Calu3 (cell line): ENCODE measurements at regions not wholly inside any gene's neighbourhood (a gene's known extent, or its start where the extent isn't known, plus 50 kb on each side); places are given as distances from the start of the nearest gene placed in this dataset.

Experiments
- BruUV-seq: library from RNA; stranded (reverse); fragments of 400-500 nt; replicated peaks from 2 replicates; lab custom pipeline; 2021; lab: Mats Ljungman, UMichigan
- CTCF ChIA-PET: fragments of 300-600 bp; sonication (Branson Sonifier 250); formaldehyde crosslinking; loops from one replicate; lab custom pipeline; 2022; ENCODE audit warnings: antibody characterized with exemption; lab: Charles Lee
- DNase-seq: peaks from one replicate; pipeline ENCODE4 v3.0.0; 2022
- H3K27ac Mint-ChIP-seq: one replicate; pipeline ENCODE4 v1.8.0; 2022; ENCODE audit warnings: mixed read lengths; ENCODE audit not compliant: unreplicated experiment
- H3K27me3 Mint-ChIP-seq: one replicate; pipeline ENCODE4 v1.8.0; 2022; ENCODE audit warnings: mixed read lengths; ENCODE audit not compliant: unreplicated experiment
- H3K36me3 Mint-ChIP-seq: one replicate; pipeline ENCODE4 v1.8.0; 2022; ENCODE audit warnings: mild to moderate bottlenecking, moderate library complexity, mixed read lengths; ENCODE audit not compliant: insufficient read depth, unreplicated experiment
- H3K4me1 Mint-ChIP-seq: one replicate; pipeline ENCODE4 v1.8.0; 2022; ENCODE audit warnings: mild to moderate bottlenecking, low read depth, mixed read lengths; ENCODE audit not compliant: unreplicated experiment
- H3K4me3 Mint-ChIP-seq: one replicate; pipeline ENCODE4 v1.8.0; 2022; ENCODE audit warnings: mild to moderate bottlenecking, low read depth, moderate library complexity, mixed read lengths; ENCODE audit not compliant: unreplicated experiment
- H3K9me3 Mint-ChIP-seq: one replicate; pipeline ENCODE4 v1.8.0; 2022; ENCODE audit warnings: low read depth, mixed read lengths; ENCODE audit not compliant: unreplicated experiment
- intact Hi-C: fragments of 100-400 bp; cut with micrococcal nuclease; formaldehyde crosslinking; loops from one replicate; pipeline ENCODE4 v1.10.0; 2022; ENCODE audit not compliant: unreplicated experiment
- TF ChIP-seq, protein P1 (sequence below): fragments of 200-600 bp; IDR thresholded peaks from one replicate; pipeline ENCODE4 v1.8.0; 2022; ENCODE audit warnings: antibody characterized with exemption; ENCODE audit not compliant: unreplicated experiment

- BruUV-seq, result no TSS peak
- no peaks in the 10 kb centered on the region for H3K9me3 Mint-ChIP-seq
- H3K27ac Mint-ChIP-seq, result peak overlapping the region; percentile 81
- DNase-seq, result no peak
- peaks cover 58% of the 10 kb centered on the region for H3K4me1 Mint-ChIP-seq
- peak overlapping the region; percentile 66 for H3K4me3 Mint-ChIP-seq
- TF ChIP-seq, protein P1, sequence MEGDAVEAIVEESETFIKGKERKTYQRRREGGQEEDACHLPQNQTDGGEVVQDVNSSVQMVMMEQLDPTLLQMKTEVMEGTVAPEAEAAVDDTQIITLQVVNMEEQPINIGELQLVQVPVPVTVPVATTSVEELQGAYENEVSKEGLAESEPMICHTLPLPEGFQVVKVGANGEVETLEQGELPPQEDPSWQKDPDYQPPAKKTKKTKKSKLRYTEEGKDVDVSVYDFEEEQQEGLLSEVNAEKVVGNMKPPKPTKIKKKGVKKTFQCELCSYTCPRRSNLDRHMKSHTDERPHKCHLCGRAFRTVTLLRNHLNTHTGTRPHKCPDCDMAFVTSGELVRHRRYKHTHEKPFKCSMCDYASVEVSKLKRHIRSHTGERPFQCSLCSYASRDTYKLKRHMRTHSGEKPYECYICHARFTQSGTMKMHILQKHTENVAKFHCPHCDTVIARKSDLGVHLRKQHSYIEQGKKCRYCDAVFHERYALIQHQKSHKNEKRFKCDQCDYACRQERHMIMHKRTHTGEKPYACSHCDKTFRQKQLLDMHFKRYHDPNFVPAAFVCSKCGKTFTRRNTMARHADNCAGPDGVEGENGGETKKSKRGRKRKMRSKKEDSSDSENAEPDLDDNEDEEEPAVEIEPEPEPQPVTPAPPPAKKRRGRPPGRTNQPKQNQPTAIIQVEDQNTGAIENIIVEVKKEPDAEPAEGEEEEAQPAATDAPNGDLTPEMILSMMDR, result no peak
- CTCF ChIA-PET, result no interaction called here
- peaks cover 90% of the 10 kb centered on the region for H3K36me3 Mint-ChIP-seq
- H3K27me3 Mint-ChIP-seq, result no peaks in the 10 kb centered on the region
- intact Hi-C loops, result loop anchor here (10.0 kb wide), 1 partner anchor 615 kb away; no protein-coding TSS in a partner anchor
Measured at GRCh38 chrX:45760187-45760742, 559.6 kb upstream of the DIPK2B start.

GRCh38 chrX:45758738-45759397 lies 558.2 kb upstream of the DIPK2B start:
- intact Hi-C loops, result loop anchor here (10.0 kb wide), 1 partner anchor 46 kb away; no protein-coding TSS in a partner anchor
- Mint-ChIP-seq H3K4me3 (peak overlapping the region; percentile 62), H3K4me1 (peaks cover 52% of the 10 kb centered on the region), H3K27me3 (no peaks in the 10 kb centered on the region), H3K9me3 (no peaks in the 10 kb centered on the region), H3K36me3 (peaks cover 77% of the 10 kb centered on the region), H3K27ac (peak overlapping the region; percentile 90)
- BruUV-seq, result no TSS peak
- TF ChIP-seq, protein P1, result no peak
- CTCF ChIA-PET, result interaction anchor here (1.3 kb wide), 1 partner anchor 11 kb away, joined by 3 read pairs; no protein-coding TSS in a partner anchor
- no peak for DNase-seq

DNA sequence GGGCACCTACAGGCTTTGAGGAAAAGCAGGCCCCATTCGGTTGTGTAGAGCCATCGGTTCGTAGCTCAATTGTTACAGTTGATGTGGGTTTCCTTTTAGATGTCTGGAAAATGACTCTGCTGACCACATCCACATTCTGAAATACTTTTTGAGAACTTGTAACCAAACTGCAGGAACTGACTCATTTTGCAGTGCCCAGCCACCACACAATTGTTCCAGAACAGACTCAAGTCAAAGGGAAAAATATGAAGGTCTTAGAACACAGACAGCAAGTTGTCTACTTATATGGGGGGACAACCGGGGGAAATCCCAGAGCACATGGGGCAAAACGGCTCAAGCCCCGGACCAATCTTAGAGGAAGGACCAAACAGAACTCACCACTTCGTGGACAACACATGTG lies 557.6 kb upstream of the DIPK2B start:
- H3K36me3 Mint-ChIP-seq, result peaks cover 72% of the 10 kb centered on the region
- intact Hi-C loops, result loop anchor here (10.0 kb wide), 1 partner anchor 46 kb away; no protein-coding TSS in a partner anchor
- DNase-seq, result no peak

GRCh38 chrX:45757272-45757671 lies 556.6 kb upstream of the DIPK2B start:
- H3K4me3 Mint-ChIP-seq, result peak overlapping the region; percentile 8
- peaks cover 51% of the 10 kb centered on the region for H3K4me1 Mint-ChIP-seq
- TF ChIP-seq, protein P1, result no peak
- no peak overlapping the region for H3K27ac Mint-ChIP-seq
- BruUV-seq, result no TSS peak
- intact Hi-C loops, result loop anchor here (10.0 kb wide), 1 partner anchor 48 kb away; no protein-coding TSS in a partner anchor
- H3K9me3 Mint-ChIP-seq, result no peaks in the 10 kb centered on the region
- no peak for DNase-seq
- H3K36me3 Mint-ChIP-seq, result peaks cover 62% of the 10 kb centered on the region
- CTCF ChIA-PET, result no interaction called here
- H3K27me3 Mint-ChIP-seq, result no peaks in the 10 kb centered on the region

More for the DNA sequence above, 557.6 kb upstream of the DIPK2B start:
- CTCF ChIA-PET, result interaction anchor here (1.3 kb wide), 1 partner anchor 12 kb away, joined by 3 read pairs; no protein-coding TSS in a partner anchor
- no TSS peak for BruUV-seq
- H3K27me3 Mint-ChIP-seq, result no peaks in the 10 kb centered on the region
- peak overlapping the region; percentile 90 for H3K27ac Mint-ChIP-seq
- peaks cover 52% of the 10 kb centered on the region for H3K4me1 Mint-ChIP-seq
- no peaks in the 10 kb centered on the region for H3K9me3 Mint-ChIP-seq
- H3K4me3 Mint-ChIP-seq, result peak overlapping the region; percentile 62
- TF ChIP-seq, protein P1, result no peak
